ENCODE measurements at regions not wholly inside any gene's neighbourhood (a gene's known extent, or its start where the extent isn't known, plus 50 kb on each side); places are given as distances from the start of the nearest gene placed in this dataset.

- TF ChIP-seq CTCF (conservative IDR thresholded peaks at IDR 0.05) (no peak), ZFX (IDR thresholded peaks at IDR 0.05) (no peak)
Measured at GRCh38 chr6:15864038-15864707, 201.3 kb upstream of the DTNBP1 start.
